HCT116 (cell line): ENCODE measurements at regions not wholly inside any gene's neighbourhood (a gene's known extent, or its start where the extent isn't known, plus 50 kb on each side); places are given as distances from the start of the nearest gene placed in this dataset.

Source experiments
- ATAC-seq: fragments of 200-7000 bp; cut with Tn5 transposase; 2 replicates; pipeline ENCODE4 v1.9.1; 2020; ENCODE audit warnings: mild to moderate bottlenecking, moderate library complexity
- BruUV-seq: library from RNA; stranded (reverse); fragments of 400-500 nt; replicated peaks from 2 replicates; lab custom pipeline; 2021; lab: Mats Ljungman, UMichigan
- CTCF ChIA-PET: fragments of 300-600 bp; sonication (Branson Sonifier 250); formaldehyde crosslinking; loops from one replicate; lab custom pipeline; 2021; ENCODE audit warnings: antibody characterized with exemption; lab: Charles Lee
- POLR2A ChIA-PET: fragments of 300-600, 350-600 bp; sonication (Branson Sonifier 250); formaldehyde crosslinking; loops from one replicate; lab custom pipeline; 2021; ENCODE audit warnings: antibody characterized with exemption; lab: Charles Lee
- RAD21 ChIA-PET, 2 experiments: fragments of 300-600 bp; sonication (Branson Sonifier 250); formaldehyde crosslinking; loops; one replicate each; lab custom pipeline; 2023; ENCODE audit warnings: low total read pairs in 2 of 2; ENCODE audit not compliant: uncharacterized antibody in 2 of 2, unreplicated experiment in 2 of 2, low non-redundant PET in 1 of 2; lab: Charles Lee
- DNase-seq: peaks from one replicate; pipeline ENCODE4 v3.0.0-alpha.2; 2010; ENCODE audit warnings: low read depth, low spot score
- H2AFZ ChIP-seq: fragments of 200-600 bp; shearing (Covaris generic), sonication (generic); 2 replicates; pipeline ENCODE4 v1.6.1; 2017; ENCODE audit warnings: low read depth, mixed run types, mixed read lengths, antibody characterized with exemption, low read length; ENCODE audit not compliant: poor library complexity, severe bottlenecking
- H3K27ac ChIP-seq: 2 replicates; pipeline ENCODE4 v1.5.1; 2012; ENCODE audit warnings: low read depth, low read length
- H3K27me3 ChIP-seq: fragments of 200-600 bp; sonication (generic); 2 replicates; pipeline ENCODE4 v1.6.1; 2016; ENCODE audit warnings: mixed run types, low read length, mixed read lengths; ENCODE audit not compliant: insufficient read depth
- H3K36me3 ChIP-seq, 2 experiments: fragments of 200-500 bp in 1 of 2; fragments of 200-600 bp in 1 of 2; sonication (Bioruptor generic) in 1 of 2; sonication (generic) in 1 of 2; 2 replicates each; pipeline versions ENCODE4 v1.5.1 to v1.6.1; 2014 to 2016; ENCODE audit warnings: low read length in 2 of 2, inconsistent platforms in 1 of 2, mixed read lengths in 1 of 2, mixed run types in 1 of 2; ENCODE audit not compliant: insufficient read depth in 2 of 2, control insufficient read depth in 1 of 2
- H3K4me1 ChIP-seq, 2 experiments: fragments of 200-600 bp in 1 of 2; sonication (generic) in 1 of 2; 2 replicates each; pipeline versions ENCODE4 v1.5.1 to v1.6.1; 2012 to 2017; ENCODE audit warnings: low read length in 2 of 2, inconsistent platforms in 1 of 2, mild to moderate bottlenecking in 1 of 2, mixed read lengths in 1 of 2, mixed run types in 1 of 2, moderate library complexity in 1 of 2; ENCODE audit not compliant: insufficient read depth in 2 of 2, control insufficient read depth in 1 of 2
- H3K4me2 ChIP-seq: fragments of 200-600 bp; sonication (generic); 2 replicates; pipeline ENCODE4 v1.6.1; 2017; ENCODE audit warnings: mixed run types, low read length, mixed read lengths
- H3K4me3 ChIP-seq, 2 experiments: fragments of 200-600 bp in 1 of 2; sonication (generic) in 1 of 2; replicated peaks in 1 of 2; 2 replicates each; pipeline ENCODE4 v1.5.1; 2011 to 2016; ENCODE audit warnings: low read length in 2 of 2, control low read depth in 1 of 2, low read depth in 1 of 2, mild to moderate bottlenecking in 1 of 2, mixed read lengths in 1 of 2, mixed run types in 1 of 2
- H3K79me2 ChIP-seq: fragments of 200-600 bp; sonication (generic); 2 replicates; pipeline ENCODE4 v1.6.1; 2017; ENCODE audit warnings: mild to moderate bottlenecking, mixed run types, low read length, moderate library complexity, mixed read lengths; ENCODE audit not compliant: insufficient read depth
- H3K9ac ChIP-seq: fragments of 200-600 bp; sonication (generic); 2 replicates; pipeline ENCODE4 v1.6.1; 2016; ENCODE audit warnings: low read length, mixed read lengths
- H3K9me2 ChIP-seq: fragments of 200-600 bp; sonication (generic), shearing (Covaris generic); 2 replicates; pipeline ENCODE4 v1.6.1; 2017; ENCODE audit warnings: mixed run types, mild to moderate bottlenecking, moderate library complexity; ENCODE audit not compliant: insufficient read depth
- H3K9me3 ChIP-seq, 2 experiments: fragments of 200-500 bp in 1 of 2; fragments of 200-600 bp in 1 of 2; sonication (Bioruptor generic) in 1 of 2; sonication (generic) in 1 of 2; 2 replicates each; pipeline ENCODE4 v1.6.1; 2014 to 2017; ENCODE audit warnings: low read length in 2 of 2, mixed read lengths in 2 of 2, inconsistent platforms in 1 of 2, low read depth in 1 of 2, mild to moderate bottlenecking in 1 of 2, mixed run types in 1 of 2, moderate library complexity in 1 of 2; ENCODE audit not compliant: control insufficient read depth in 1 of 2, insufficient read depth in 1 of 2
- H4K20me1 ChIP-seq: fragments of 200-600 bp; sonication (generic), shearing (Covaris generic); 2 replicates; pipeline ENCODE4 v1.6.1; 2017; ENCODE audit warnings: mixed run types, mild to moderate bottlenecking, moderate library complexity; ENCODE audit not compliant: insufficient read depth
- CTCF ChIP-seq, 3 experiments: fragments of 200-600 bp in 1 of 3; sonication (generic) in 1 of 3; IDR thresholded peaks in 2 of 3; conservative IDR thresholded peaks in 1 of 3; 2 replicates each; pipeline ENCODE4 v1.5.1; 2012 to 2017; ENCODE audit warnings: low read depth in 2 of 3, low read length in 2 of 3, antibody characterized with exemption in 1 of 3, borderline replicate concordance in 1 of 3, control low read depth in 1 of 3, mild to moderate bottlenecking in 1 of 3, mixed read lengths in 1 of 3, mixed run types in 1 of 3, moderate library complexity in 1 of 3; ENCODE audit not compliant: insufficient read depth in 1 of 3
- EGR1 ChIP-seq: IDR thresholded peaks from 2 replicates; pipeline ENCODE4 v1.6.1; 2012; ENCODE audit warnings: low read depth
- ELF1 ChIP-seq: IDR thresholded peaks from 2 replicates; pipeline ENCODE4 v1.6.1; 2012; ENCODE audit warnings: low read depth, borderline replicate concordance
- EZH2 ChIP-seq: fragments of 200-600 bp; sonication (generic); IDR thresholded peaks from 2 replicates; pipeline ENCODE4 v1.6.1; 2017; ENCODE audit warnings: antibody characterized with exemption, mixed run types
- SIN3A ChIP-seq: IDR thresholded peaks from 2 replicates; pipeline ENCODE4 v1.6.1; 2012; ENCODE audit warnings: low read depth
- SP1 ChIP-seq: IDR thresholded peaks from 2 replicates; pipeline ENCODE4 v1.6.1; 2012; ENCODE audit warnings: low read depth
- TCF7L2 ChIP-seq: IDR thresholded peaks from 2 replicates; pipeline ENCODE4 v1.7.0; 2011; ENCODE audit warnings: borderline replicate concordance, inconsistent platforms; ENCODE audit not compliant: insufficient read depth, insufficient read length; ENCODE audit errors: extremely low read depth
- YY1 ChIP-seq: IDR thresholded peaks from 2 replicates; pipeline ENCODE4 v1.6.1; 2011; ENCODE audit warnings: low read length, low read depth, moderate library complexity, mild to moderate bottlenecking; ENCODE audit not compliant: insufficient replicate concordance; ENCODE audit errors: extremely low read depth
- ZFX ChIP-seq: fragments of 450-650 bp; IDR thresholded peaks from 2 replicates; pipeline ENCODE4 v1.6.1; 2017
- ZNF274 ChIP-seq: fragments of 200-500 bp; sonication (Bioruptor generic); IDR thresholded peaks from 2 replicates; pipeline ENCODE4 v1.6.1; 2014; ENCODE audit warnings: mild to moderate bottlenecking, low read depth, low read length, inconsistent platforms
- intact Hi-C: fragments of 100-400 bp; cut with micrococcal nuclease; formaldehyde crosslinking; loops from 2 replicates; pipeline ENCODE4 v1.10.0; 2022

- POLR2A ChIA-PET = no interaction called here
- no peaks in the 10 kb centered on the region for H3K79me2 ChIP-seq
- no peak for DNase-seq
- TF ChIP-seq TCF7L2 (no peak), SIN3A (no peak), ZNF274 (no peak), CTCF (IDR thresholded peaks at IDR 0.05 in 2 of 3, conservative IDR thresholded peaks at IDR 0.05 in 1 of 3; ENCODE audit: borderline replicate concordance in 1 of 3, insufficient read depth in 1 of 3, low read depth in 2 of 3, low read length in 2 of 3) (no peak), YY1 (no peak), EZH2 (no peak), EGR1 (no peak), SP1 (no peak), ELF1 (no peak), ZFX (no peak)
- TF ChIP-seq, all 23 proteins: peak for 0
- Histone ChIP-seq H3K9me2 (no peaks in the 10 kb centered on the region), H3K27ac (no peak overlapping the region), H3K4me2 (no peak overlapping the region), H3K4me3 (no peak overlapping the region), H3K9me3 (no peaks in the 10 kb centered on the region), H2AFZ (no peak overlapping the region), H3K27me3 (no peaks in the 10 kb centered on the region), H3K36me3 (no peaks in the 10 kb centered on the region), H4K20me1 (no peaks in the 10 kb centered on the region), H3K4me1 (no peaks in the 10 kb centered on the region), H3K9ac (no peak overlapping the region)
- BruUV-seq = no TSS peak
- no peak for ATAC-seq
- intact Hi-C loops = no loop called here
- CTCF ChIA-PET = no interaction called here
- RAD21 ChIA-PET = no interaction called here
These were observed 485.9 kb downstream of the SMARCA1 start for GRCh38 chrX:129037389-129037788.
